GM19468 (cell line): ENCODE measurements at regions not wholly inside any gene's neighbourhood (a gene's known extent, or its start where the extent isn't known, plus 50 kb on each side); places are given as distances from the start of the nearest gene placed in this dataset.
"Not testable (repeated sequence)": the region's sequence is repeated elsewhere in the genome, so short reads cannot be mapped to it uniquely, and the experiment has no call there.

ENCODE experiments used
- ATAC-seq: cut with Tn5 transposase; IDR thresholded peaks from one replicate; pipeline ENCODE4 v1.9.1; 2021; ENCODE audit warnings: mild to moderate bottlenecking, moderate library complexity, moderate number of reproducible peaks; ENCODE audit not compliant: unreplicated experiment; ENCODE audit errors: extremely low read depth

DNA sequence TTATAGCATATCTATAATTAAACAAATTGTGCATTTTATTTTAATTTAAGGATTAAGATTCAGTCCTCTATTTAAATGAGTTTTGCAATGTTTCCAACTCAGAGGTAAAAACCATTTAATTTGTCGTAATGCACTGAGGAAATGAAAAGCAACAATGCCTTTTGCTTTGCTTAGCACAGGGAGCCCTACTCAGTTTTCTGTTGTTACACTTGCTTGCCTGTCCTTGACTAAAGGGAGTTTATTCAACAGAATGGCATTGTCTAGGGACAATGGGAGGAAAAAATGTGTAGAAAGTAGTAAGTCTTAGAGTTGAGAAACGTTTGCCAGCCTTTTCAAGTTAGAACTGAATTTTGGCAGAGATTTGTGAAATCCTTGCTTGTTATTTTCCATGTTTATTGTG is 734.2 kb upstream of the ANO3 start:
- no peak for ATAC-seq

DNA sequence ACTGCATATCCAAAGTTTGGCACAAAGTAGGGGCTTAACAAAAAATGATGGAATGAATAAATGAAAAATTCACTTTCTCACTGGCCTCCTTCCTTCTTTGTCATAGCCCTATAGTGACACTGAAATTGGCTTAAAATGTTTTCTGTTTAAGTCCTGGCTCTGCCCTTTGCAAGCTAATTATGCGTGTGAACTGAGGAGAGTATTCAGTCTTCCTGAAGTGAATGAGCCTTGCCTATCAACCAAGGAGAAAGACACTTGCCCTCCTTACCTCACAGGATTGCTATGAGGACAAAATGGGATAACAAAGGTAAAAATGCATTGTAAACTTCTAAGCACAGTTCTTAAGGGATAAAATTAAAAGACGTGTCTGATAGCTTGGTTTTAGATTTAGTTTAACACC is 729.8 kb upstream of the ANO3 start:
- no peak for ATAC-seq

DNA sequence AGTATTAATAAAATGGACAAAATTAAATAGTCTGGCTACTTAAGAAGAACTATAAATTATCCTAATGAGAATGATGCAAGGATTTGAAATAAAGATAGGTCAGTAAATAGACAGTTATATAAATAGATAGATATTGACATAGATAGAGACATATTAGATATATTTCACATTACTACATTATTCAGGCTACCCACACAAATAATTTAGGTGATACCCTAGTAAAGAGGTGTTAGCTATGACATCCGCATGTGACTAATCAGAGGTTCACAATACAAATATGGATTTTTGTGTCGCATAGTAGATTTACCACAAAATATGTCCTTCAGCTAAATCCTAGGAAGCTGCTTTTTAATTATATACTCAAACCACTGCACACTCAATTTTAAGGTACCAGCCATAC is 729.0 kb upstream of the ANO3 start:
- no peak for ATAC-seq

DNA sequence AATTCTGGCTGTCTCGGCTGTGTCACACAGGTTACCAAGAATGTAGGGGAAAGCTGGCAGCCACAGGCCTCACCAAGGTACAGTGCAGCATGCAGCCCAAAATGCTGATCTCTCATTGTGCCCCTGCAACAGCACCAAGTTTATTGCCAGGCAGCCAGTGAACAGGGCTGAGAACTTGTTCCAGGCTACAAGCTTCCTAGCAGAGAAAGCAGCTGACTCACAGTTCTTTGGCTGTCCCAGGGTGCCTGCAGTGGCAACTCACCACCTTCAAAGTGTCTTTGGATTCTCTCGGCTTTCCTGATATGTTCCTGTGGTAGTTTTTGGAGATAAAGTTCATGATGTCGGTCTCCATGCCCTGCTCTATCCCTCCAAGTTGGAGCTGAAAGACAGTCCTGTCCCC is 719.1 kb upstream of the ANO3 start:
- no peak for ATAC-seq

DNA sequence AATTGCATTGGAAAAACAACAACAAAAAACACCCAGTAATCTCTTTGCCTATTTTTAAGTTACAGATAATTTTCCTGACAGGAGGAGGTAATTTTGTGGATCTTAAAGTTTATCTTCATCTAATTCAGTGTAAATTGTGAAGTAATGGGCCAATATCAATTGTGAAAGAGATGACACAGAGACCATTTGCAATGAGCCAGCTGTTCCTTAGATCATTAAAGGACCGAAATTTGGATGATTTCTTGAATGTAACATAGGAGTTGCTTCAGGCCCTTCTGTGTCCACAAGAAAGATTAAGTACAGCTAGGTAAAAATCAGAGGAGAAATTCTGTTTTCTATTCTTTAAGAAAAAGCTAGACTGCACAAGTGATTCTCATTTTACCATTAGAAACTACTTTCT is 718.5 kb upstream of the ANO3 start:
- no peak for ATAC-seq

DNA sequence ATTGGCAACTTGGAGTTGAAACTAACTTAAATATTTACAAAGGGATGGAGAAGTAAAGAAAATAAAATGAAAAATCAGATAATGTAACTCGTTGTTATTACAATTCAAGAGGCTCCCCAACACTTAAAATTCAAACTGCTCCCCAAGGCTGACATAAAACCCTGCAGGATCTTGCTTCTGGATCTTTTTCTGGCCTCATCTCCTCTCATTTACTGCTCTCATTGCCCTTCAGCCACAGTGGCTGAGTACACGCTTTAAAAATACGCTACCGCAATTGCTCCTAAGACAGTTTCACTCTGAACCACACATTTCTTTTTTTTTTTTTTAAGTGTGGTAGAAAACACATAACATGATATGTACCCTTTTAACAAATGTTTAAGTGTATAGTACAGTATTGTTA is 718.1 kb upstream of the ANO3 start:
- no peak for ATAC-seq

DNA sequence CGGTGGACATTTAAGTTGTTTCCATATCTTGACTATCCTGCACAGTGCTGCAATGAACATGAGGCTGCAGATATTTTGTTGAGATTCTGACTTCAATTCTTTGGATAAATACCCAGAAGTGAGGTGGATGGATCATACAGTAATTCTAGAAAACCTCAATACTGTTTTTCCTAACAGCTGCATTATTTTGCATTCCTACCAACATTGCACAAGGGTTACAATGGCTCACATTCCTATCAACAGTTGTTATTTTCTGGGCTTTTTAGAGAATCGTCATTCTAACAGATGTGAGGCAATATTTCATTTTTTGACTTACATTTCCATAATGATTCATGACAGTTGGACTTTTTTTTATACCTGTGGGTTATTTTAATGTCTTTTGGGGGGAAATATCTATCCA is 716.9 kb upstream of the ANO3 start:
- ATAC-seq, result no peak

DNA sequence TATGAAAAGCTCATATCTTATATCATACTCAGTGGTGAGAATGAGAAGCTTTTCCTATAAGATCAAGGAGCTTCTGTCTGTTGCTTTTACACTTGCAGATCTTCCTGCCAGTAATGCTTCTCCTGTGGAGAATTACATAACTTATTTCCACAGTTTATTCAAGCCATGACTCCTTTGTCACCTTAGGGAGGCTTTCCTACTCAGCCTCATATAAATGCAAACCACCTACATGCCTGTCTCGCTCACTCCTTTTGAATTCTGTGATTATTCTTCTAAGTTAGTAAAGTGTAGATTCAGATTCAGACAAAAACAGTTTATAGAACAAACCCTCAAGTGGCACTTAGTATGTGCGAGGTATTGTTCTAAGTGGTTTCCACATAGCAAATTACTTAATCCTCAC is 716.1 kb upstream of the ANO3 start:
- no peak for ATAC-seq

DNA sequence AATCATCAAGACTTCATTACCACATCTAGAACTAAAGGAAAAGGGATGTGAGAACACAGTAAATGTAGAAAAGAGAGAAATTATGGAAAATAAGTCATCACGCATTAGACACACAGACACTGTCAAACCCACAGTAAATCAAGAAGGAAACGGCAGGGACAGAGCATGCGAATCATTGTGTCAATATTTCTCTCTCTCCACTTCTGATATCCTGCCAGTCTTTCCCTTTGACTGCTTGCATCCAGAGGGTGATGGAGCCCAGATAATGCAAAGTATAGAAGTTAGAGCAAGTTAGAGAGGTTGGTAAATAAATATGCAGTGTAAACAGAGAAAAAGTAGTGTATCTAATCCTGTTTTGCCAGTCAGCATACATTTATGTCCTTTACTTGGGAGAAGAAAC is 706.8 kb upstream of the ANO3 start:
- ATAC-seq, result no peak

DNA sequence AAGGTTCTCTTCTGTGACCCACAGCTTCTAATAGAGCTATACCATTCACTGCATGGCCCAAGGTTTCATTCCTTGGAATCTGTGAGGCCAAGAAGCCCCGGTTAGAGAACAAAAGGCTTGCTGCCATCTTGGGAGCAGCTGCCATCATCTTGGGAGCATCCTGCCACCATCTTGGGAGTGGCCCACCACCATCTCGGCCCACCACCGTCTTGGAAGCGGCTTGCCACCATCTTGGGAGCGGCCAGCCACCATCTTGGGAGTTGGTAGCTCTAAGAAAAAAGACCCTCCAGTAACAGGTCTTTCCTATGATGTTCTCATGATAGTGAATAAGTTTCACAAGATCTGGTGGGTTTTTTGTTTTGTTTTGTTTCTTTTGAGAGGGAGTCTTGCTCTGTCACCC is 703.9 kb upstream of the ANO3 start:
- no peak for ATAC-seq

DNA sequence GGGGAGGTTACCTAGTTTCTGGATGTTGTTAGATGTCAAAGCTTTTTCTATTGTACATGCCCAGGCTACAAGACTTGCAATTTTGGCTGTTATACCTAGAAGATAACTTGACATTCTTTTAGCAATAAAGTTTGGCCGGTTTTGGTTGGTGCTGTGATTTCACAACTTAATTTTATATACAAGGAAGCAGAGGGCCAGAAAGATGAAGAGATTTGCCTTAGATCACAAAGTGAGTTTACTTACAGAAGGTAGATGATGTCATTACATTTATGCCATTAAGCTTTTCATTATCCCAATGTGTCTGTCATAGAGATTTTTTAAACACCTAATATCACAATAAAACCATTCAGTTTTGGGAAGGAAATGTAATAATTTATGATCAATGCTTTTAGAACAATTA is 698.7 kb upstream of the ANO3 start:
- ATAC-seq, result no peak

DNA sequence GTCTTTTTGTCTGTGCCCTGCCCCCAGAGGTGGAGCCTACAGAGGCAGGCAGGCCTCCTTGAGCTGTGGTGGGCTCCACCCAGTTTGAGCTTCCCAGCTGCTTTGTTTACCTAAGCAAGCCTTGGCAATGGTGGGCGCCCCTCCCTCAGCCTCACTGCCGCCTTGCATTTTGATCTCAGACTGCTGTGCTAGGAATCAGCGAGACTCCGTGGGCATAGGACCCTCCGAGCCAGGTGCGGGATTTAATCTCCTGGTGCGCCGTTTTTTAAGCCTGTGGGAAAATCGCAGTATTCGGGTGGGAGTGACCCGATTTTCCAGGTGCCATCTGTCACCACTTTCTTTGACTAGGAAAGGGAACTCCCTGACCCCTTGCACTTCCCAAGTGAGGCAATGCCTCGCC is 682.7 kb upstream of the ANO3 start:
- ATAC-seq, result not testable (repeated sequence)

DNA sequence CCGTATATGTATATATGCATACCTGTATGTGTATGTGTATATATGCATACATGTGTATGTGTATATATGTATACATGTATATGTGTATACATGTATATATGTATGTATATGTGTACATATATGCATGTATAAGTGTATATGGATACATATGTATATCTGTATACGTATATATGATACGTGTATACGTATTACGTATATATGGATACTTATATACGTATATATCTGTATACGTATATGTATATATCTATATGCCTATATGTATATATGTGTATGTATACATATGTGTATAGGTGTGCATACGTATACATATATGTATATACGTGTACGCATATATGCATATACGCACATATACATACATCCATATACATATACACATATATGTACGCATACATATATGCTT is 681.6 kb upstream of the ANO3 start:
- no peak for ATAC-seq

DNA sequence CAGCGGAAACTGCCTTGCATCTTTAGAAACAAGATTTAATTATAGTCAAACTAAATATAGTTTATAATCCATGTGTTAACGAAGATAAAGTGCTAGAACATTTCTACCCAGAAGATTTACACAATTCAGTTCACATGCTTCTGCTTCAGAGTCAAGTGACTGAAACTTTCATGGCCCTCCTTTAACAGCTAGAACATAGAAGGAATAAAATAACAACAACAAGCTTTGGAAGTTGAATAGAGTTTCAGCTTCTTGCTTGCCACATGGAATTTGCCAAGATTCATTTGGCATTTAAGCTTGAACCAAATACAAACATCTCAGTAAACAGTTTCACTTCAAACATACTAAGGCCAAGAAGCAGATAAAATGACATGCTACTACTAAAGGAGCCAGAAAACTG is 676.3 kb upstream of the ANO3 start:
- ATAC-seq, result no peak

DNA sequence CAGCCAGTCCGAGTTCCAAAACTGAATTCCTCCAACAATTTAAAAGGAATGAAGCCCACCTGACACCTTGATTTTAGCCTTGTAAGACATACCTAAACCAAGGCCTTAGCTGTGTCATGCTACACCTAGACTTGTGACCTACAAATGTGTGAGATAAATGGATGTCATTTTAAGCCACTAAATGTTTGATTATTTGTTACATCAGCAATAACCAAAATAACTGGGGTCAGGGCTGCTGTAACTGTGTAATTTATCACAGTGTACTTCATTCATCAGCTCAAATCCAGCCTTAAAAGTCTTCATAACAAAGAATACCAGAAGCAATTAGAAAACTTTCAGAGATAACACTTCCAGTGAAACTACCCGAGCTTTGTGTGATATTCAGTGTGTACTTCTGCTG is 673.0 kb upstream of the ANO3 start:
- no peak for ATAC-seq

DNA sequence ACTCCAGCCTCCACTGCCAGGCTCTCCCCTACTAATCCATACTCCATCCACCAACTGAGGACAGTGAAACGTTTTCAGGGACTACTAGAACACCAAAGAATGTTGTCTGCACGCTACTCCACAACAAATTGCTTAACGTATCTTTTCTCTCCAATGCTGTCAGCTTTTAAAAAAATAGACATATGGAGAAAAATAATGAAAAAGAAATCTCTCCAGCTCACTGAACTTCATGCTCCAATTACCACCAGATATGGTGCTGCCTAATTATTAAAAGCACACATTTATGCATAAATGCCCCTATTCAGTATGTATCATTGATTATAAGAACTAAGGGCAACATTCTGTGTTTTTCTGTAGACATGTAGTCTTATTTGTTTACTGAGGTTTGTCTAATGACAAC is 672.2 kb upstream of the ANO3 start:
- no peak for ATAC-seq

DNA sequence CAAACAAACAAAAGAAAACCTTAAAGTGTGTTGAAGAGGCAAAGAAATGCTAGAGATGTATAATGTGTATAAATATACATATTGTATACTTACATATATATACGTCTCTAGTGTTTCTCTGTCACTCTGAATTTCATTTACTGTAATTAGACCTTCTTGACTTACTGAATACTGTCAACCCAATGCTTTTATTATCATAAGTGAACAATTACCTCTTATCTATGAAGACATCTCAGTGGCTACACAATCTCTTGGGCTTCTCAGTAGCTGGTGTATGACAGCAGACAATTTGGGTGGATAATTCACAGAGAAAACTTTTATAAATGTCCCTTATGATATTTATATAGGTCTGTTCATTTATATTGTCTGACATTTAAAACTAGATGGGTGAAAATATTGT is 664.1 kb upstream of the ANO3 start:
- ATAC-seq, result no peak

DNA sequence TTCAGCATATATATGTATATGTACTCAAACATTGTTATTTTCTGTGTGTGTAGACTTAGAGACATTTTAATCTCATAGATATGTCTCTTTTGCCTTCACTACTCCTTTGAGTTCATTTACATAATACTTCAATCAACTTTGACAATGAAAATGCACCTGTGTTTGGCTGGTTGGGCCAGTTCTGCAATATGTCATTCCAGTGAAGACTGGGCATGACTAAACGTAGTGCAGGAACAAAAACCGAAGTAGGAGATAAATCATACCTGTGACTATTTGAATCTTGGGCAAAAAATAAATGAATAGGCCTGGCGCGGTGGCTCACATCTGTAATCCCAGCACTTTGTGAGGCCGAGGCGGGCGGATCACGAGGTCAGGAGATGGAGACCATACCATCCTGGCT is 640.0 kb upstream of the ANO3 start:
- no peak for ATAC-seq

DNA sequence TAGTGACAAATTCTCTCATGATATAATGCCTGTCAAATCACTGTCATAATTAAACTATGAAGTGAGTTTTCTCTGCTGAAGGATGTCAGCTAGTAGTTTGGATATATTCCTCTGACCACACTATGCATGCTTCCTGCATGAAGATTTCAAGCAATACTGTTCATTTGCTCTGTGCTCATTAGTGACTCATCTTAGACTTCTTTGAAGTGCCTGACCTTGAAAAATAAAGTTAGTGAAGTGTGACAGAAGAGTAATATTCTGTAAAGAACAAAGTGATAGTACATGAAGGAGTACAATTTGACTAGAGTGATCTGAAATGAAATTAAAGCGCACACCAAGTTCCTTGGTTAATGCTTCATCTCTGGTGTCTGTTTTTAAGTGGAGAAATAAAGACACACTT is 629.5 kb upstream of the ANO3 start:
- ATAC-seq, result no peak

DNA sequence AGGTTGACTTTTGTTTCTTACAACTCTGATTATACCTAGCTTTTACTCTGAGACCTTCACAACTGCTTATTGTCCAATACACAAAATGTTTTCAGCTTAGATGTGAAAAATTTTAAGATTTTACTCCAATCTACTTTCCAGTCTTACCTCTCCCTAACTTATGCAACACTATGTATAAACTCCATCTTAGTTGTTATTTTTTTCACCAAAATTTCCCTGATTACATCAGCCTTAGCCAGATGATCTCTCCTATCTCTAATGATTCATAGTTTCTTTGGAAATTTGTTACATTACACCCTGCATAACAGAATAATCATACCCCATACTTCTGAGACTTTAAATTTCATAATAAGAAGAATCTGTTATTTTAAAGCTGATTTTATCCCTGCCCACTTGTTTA is 621.0 kb upstream of the ANO3 start:
- ATAC-seq, result no peak

DNA sequence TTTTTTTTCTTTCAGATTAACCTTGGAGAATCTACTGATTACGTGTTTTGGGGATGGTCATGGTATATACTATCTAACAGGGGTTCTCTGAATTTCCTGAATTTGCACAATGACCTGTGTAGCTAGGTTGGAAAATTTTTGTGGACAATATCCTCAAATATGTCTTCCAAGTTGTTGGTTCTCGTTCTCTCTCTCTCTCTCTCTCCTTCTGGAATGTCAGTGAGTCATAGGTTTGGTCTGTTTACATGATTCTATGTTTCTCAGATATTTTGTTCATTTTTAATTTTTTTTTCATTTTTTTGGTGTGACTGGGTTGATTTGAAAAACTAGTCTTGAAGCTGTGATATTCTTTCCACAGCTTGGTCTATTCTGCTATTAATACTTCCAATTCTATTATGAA is 604.0 kb upstream of the ANO3 start:
- no peak for ATAC-seq

DNA sequence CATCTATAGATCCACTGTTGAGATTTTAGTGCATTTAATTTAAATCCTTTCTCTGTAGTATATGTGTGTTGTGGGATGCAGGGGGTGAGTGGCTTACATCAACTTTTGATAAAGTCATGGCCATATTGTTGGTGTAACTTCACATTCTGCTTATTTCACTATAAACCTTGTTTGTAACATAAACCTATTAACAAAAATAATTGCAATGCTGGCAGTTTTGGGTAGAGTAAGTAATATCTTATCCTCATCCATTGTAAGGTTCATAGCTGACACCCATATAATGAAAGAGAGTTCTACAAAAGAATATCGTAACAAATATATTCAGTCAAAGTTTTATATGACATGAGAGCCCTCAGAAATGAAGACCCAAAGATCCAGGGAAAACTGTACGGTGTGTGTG is 601.7 kb upstream of the ANO3 start:
- ATAC-seq, result no peak

DNA sequence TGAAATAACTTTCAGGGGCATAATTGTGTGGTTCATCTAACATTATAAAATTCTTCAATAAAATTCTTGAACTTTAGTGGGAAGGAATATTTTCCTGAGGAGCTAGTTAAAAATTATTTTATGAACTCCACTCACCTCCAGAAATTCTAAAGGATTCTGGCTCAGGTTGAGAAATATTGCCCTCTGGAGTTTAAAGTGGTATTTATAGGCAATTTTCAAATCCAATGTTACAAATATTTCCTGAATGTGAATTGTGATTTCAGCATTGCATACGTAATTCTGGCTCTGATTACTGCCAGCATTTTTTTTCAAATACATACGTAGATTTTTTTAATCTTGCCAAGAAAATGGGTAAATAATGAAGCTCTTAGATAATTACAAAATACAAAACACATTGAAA is 598.2 kb upstream of the ANO3 start:
- no peak for ATAC-seq
